Uterus (tissue), 3 donors: ENCODE measurements at regions not wholly inside any gene's neighbourhood (a gene's known extent, or its start where the extent isn't known, plus 50 kb on each side); places are given as distances from the start of the nearest gene placed in this dataset.

Experiments
- DNase-seq, 2 donors: peaks; one replicate each; pipeline ENCODE4 v3.0.0-alpha.2; 2019 to 2020
- H3K27ac ChIP-seq, 2 donors: fragments of 200-600 bp; sonication (generic); 1 replicate in 1 of 2; 2 replicates in 1 of 2; pipeline ENCODE4 v1.5.1; 2016 to 2018
- H3K27me3 ChIP-seq, 2 donors: fragments of 200-600 bp; sonication (generic); one replicate each; pipeline ENCODE4 v1.5.1; 2018 to 2019; ENCODE audit warnings: control low read depth in 1 of 2
- H3K36me3 ChIP-seq, 2 donors: fragments of 200-600 bp; sonication (generic); one replicate each; pipeline ENCODE4 v1.5.1; 2019; ENCODE audit warnings: control low read depth in 1 of 2
- H3K4me1 ChIP-seq, 2 donors: fragments of 200-600 bp; sonication (generic); one replicate each; pipeline ENCODE4 v1.5.1; 2018 to 2019; ENCODE audit warnings: control low read depth in 1 of 2
- H3K4me3 ChIP-seq, 2 donors: fragments of 200-600 bp; sonication (generic); 1 replicate in 1 of 2; 2 replicates in 1 of 2; pipeline ENCODE4 v1.5.1; 2018 to 2019; ENCODE audit warnings: mild to moderate bottlenecking in 1 of 2
- H3K9me3 ChIP-seq, 2 donors: fragments of 200-600 bp; sonication (generic); one replicate each; pipeline ENCODE4 v1.5.1; 2019; ENCODE audit warnings: control low read depth in 1 of 2
- CTCF ChIP-seq, 4 experiments: fragments of 200-600 bp in 2 of 4; fragments of 450-650 bp in 2 of 4; sonication (generic) in 2 of 4; IDR thresholded peaks; one replicate each; pipeline ENCODE4 v1.5.1; 2016 to 2019; ENCODE audit warnings: antibody characterized with exemption in 4 of 4, mild to moderate bottlenecking in 2 of 4, moderate library complexity in 1 of 4
- POLR2A ChIP-seq, 2 donors: fragments of 450-650 bp; IDR thresholded peaks; one replicate each; pipeline ENCODE4 v1.6.1; 2016; ENCODE audit warnings: antibody characterized with exemption in 2 of 2, mild to moderate bottlenecking in 1 of 2, moderate library complexity in 1 of 2
- intact Hi-C: fragments of 100-400 bp; cut with DNase I; formaldehyde crosslinking; loops from one replicate; pipeline ENCODE4 v1.15.1; 2023; ENCODE audit warnings: low total_unique reads
- donor health status: DM: yes; HTN: yes; CAD: no.

- intact Hi-C loops = no loop called here
- no peaks in the 10 kb centered on the region for H3K27me3 ChIP-seq
- no peak overlapping the region for H3K4me3 ChIP-seq
- no peaks in the 10 kb centered on the region for H3K4me1 ChIP-seq
- DNase-seq = no peak
- no peaks in the 10 kb centered on the region for H3K9me3 ChIP-seq
- no peak for TF ChIP-seq CTCF (IDR thresholded peaks at IDR 0.05)
- no peak for TF ChIP-seq POLR2A (IDR thresholded peaks at IDR 0.05)
- no peaks in the 10 kb centered on the region for H3K36me3 ChIP-seq
- no peak overlapping the region for H3K27ac ChIP-seq
These were observed 1160.6 kb downstream of the PCDH9 start for GRCh38 chr13:66069570-66069969.

- intact Hi-C loops = no loop called here
- no peaks in the 10 kb centered on the region for H3K36me3 ChIP-seq
These were observed 1161.5 kb downstream of the PCDH9 start for GRCh38 chr13:66068683-66069082.

GRCh38 chr13:66048888-66049287 is 1181.2 kb downstream of the PCDH9 start:
- no peak for TF ChIP-seq CTCF (IDR thresholded peaks at IDR 0.05)
- TF ChIP-seq POLR2A (IDR thresholded peaks at IDR 0.05) = no peak
- no peak overlapping the region for H3K27ac ChIP-seq
- no peaks in the 10 kb centered on the region for H3K27me3 ChIP-seq
- no peak for DNase-seq
- H3K9me3 ChIP-seq = no peaks in the 10 kb centered on the region
- intact Hi-C loops = no loop called here
- H3K4me1 ChIP-seq = no peaks in the 10 kb centered on the region
- H3K36me3 ChIP-seq = no peaks in the 10 kb centered on the region
- H3K4me3 ChIP-seq = no peak overlapping the region

More at GRCh38 chr13:66068683-66069082, 1161.5 kb downstream of the PCDH9 start:
- H3K9me3 ChIP-seq = no peaks in the 10 kb centered on the region
- H3K4me1 ChIP-seq = no peaks in the 10 kb centered on the region
- no peak overlapping the region for H3K27ac ChIP-seq
- DNase-seq = no peak
- no peaks in the 10 kb centered on the region for H3K27me3 ChIP-seq
- TF ChIP-seq POLR2A (IDR thresholded peaks at IDR 0.05) (no peak), CTCF (IDR thresholded peaks at IDR 0.05) (no peak)
- no peak overlapping the region for H3K4me3 ChIP-seq

GRCh38 chr13:66040506-66040905 is 1189.6 kb downstream of the PCDH9 start:
- H3K27me3 ChIP-seq = no peaks in the 10 kb centered on the region
- H3K27ac ChIP-seq = no peak overlapping the region
- intact Hi-C loops = no loop called here
- DNase-seq = no peak
- no peak overlapping the region for H3K4me3 ChIP-seq
- H3K4me1 ChIP-seq = peaks cover 0 to 4% of the 10 kb centered on the region in 2 donors
- H3K36me3 ChIP-seq = no peaks in the 10 kb centered on the region
- TF ChIP-seq CTCF (IDR thresholded peaks at IDR 0.05) (no peak), POLR2A (IDR thresholded peaks at IDR 0.05) (no peak)
- H3K9me3 ChIP-seq = no peaks in the 10 kb centered on the region

GRCh38 chr13:66037096-66037495 is 1193.0 kb downstream of the PCDH9 start:
- intact Hi-C loops = no loop called here
- TF ChIP-seq POLR2A (IDR thresholded peaks at IDR 0.05) (no peak), CTCF (IDR thresholded peaks at IDR 0.05) (no peak)
- H3K27ac ChIP-seq = no peak overlapping the region
- no peaks in the 10 kb centered on the region for H3K36me3 ChIP-seq
- H3K27me3 ChIP-seq = no peaks in the 10 kb centered on the region
- H3K4me3 ChIP-seq = no peak overlapping the region
- no peak for DNase-seq
- H3K4me1 ChIP-seq = peaks cover 0 to 4% of the 10 kb centered on the region in 2 donors
- no peaks in the 10 kb centered on the region for H3K9me3 ChIP-seq
